CD4-positive, alpha-beta T cell treated with Interleukin-15 for 1 hour (primary cell): ENCODE measurements at regions not wholly inside any gene's neighbourhood (a gene's known extent, or its start where the extent isn't known, plus 50 kb on each side); places are given as distances from the start of the nearest gene placed in this dataset.
A peak's percentile ranks its signal among the peaks of the same experiment; 100 is the strongest.

Experiments
- DNase-seq: peaks from one replicate; pipeline ENCODE4 v3.0.0-alpha.2; 2020

GRCh38 chr15:39444735-39445470, 136.0 kb upstream of the THBS1 start:
- DNase-seq, result no peak

- DNase-seq, result no peak
Measured at GRCh38 chr15:39445931-39446330, 134.9 kb upstream of the THBS1 start.

GRCh38 chr15:39447346-39447745, 133.5 kb upstream of the THBS1 start:
- DNase-seq, result no peak

GRCh38 chr15:39447881-39448280, 133.0 kb upstream of the THBS1 start:
- DNase-seq, result no peak

- DNase-seq, result no peak
Measured at GRCh38 chr15:39448409-39448808, 132.5 kb upstream of the THBS1 start.

- DNase-seq, result no peak
Measured at GRCh38 chr15:39451121-39451688, 129.7 kb upstream of the THBS1 start.

GRCh38 chr15:39451871-39452270, 129.0 kb upstream of the THBS1 start:
- no peak for DNase-seq

- peak; percentile 41 for DNase-seq
Measured at GRCh38 chr15:39453620-39454019, 127.3 kb upstream of the THBS1 start.

- no peak for DNase-seq
Measured at GRCh38 chr15:39454189-39454986, 126.5 kb upstream of the THBS1 start.

- no peak for DNase-seq
Measured at GRCh38 chr15:39455471-39455991, 125.3 kb upstream of the THBS1 start.

GRCh38 chr15:39456159-39456558, 124.7 kb upstream of the THBS1 start:
- DNase-seq, result no peak

- no peak for DNase-seq
Measured at GRCh38 chr15:39456582-39457330, 124.1 kb upstream of the THBS1 start.

GRCh38 chr15:39458131-39458530, 122.7 kb upstream of the THBS1 start:
- DNase-seq, result no peak

- no peak for DNase-seq
Measured at GRCh38 chr15:39459548-39459947, 121.3 kb upstream of the THBS1 start.

- no peak for DNase-seq
Measured at GRCh38 chr15:39460748-39461147, 120.1 kb upstream of the THBS1 start.

- DNase-seq, result no peak
Measured at GRCh38 chr15:39461536-39462130, 119.2 kb upstream of the THBS1 start.

- no peak for DNase-seq
Measured at GRCh38 chr15:39462691-39463090, 118.2 kb upstream of the THBS1 start.

GRCh38 chr15:39465843-39466749, 114.8 kb upstream of the THBS1 start:
- DNase-seq, result no peak

- DNase-seq, result no peak
Measured at GRCh38 chr15:39466750-39467105, 114.2 kb upstream of the THBS1 start.

GRCh38 chr15:39468331-39468730, 112.5 kb upstream of the THBS1 start:
- peak; percentile 45 for DNase-seq

GRCh38 chr15:39468828-39469227, 112.1 kb upstream of the THBS1 start:
- DNase-seq, result no peak
